ENCODE measurements at regions not wholly inside any gene's neighbourhood (a gene's known extent, or its start where the extent isn't known, plus 50 kb on each side); places are given as distances from the start of the nearest gene placed in this dataset.
"Not testable (repeated sequence)": the region's sequence is repeated elsewhere in the genome, so short reads cannot be mapped to it uniquely, and the experiment has no call there.

DNA sequence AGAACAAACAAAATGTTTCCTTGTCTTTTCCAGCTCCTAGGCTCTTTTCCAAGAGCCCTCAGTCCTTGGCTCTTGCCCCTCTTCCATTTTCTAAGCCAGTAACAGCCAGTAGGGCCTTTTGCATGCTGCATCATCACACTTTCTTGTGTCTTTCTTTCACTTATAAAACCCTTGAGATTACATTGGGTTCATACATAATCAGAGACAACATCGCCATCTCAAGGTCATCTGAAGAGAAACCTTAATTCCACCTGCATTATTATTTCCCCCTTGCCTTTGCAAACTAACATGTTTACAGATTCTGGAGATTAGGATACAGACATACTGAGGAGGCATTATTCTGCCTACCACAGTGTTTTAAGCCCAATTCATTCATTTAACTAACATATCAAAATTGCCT lies 697.3 kb downstream of the TRIB2 start:
- 57% methylated on average over 1 of the region's 1 CpG for WGBS (ENCODE audit: insufficient coverage, low coverage, low lambda C conversion rate, missing lambda C conversion rate)
- intact Hi-C loops (cut with DNase I), result no loop called here
- H3K4me3 ChIP-seq, result no peak overlapping the region
- H3K9me3 ChIP-seq, result no peaks in the 10 kb centered on the region
- H3K36me3 ChIP-seq, result no peaks in the 10 kb centered on the region
- ATAC-seq (no peak), DNase-seq (no peak)
- H3K27ac ChIP-seq, result no peak overlapping the region
- H3K4me1 ChIP-seq, result no peaks in the 10 kb centered on the region
- no peak for TF ChIP-seq POLR2A (IDR thresholded peaks at IDR 0.05)
- TF ChIP-seq, protein P1, sequence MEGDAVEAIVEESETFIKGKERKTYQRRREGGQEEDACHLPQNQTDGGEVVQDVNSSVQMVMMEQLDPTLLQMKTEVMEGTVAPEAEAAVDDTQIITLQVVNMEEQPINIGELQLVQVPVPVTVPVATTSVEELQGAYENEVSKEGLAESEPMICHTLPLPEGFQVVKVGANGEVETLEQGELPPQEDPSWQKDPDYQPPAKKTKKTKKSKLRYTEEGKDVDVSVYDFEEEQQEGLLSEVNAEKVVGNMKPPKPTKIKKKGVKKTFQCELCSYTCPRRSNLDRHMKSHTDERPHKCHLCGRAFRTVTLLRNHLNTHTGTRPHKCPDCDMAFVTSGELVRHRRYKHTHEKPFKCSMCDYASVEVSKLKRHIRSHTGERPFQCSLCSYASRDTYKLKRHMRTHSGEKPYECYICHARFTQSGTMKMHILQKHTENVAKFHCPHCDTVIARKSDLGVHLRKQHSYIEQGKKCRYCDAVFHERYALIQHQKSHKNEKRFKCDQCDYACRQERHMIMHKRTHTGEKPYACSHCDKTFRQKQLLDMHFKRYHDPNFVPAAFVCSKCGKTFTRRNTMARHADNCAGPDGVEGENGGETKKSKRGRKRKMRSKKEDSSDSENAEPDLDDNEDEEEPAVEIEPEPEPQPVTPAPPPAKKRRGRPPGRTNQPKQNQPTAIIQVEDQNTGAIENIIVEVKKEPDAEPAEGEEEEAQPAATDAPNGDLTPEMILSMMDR (IDR thresholded peaks at IDR 0.05), result no peak
- no peaks in the 10 kb centered on the region for H3K27me3 ChIP-seq

- H3K4me1 ChIP-seq, result no peaks in the 10 kb centered on the region
- ATAC-seq (no peak), DNase-seq (no peak)
- H3K27me3 ChIP-seq, result no peaks in the 10 kb centered on the region
- H3K36me3 ChIP-seq, result no peaks in the 10 kb centered on the region
- no peak for TF ChIP-seq POLR2A (IDR thresholded peaks at IDR 0.05)
- TF ChIP-seq, protein P1 (IDR thresholded peaks at IDR 0.05), result no peak
- no peak overlapping the region for H3K27ac ChIP-seq
- 17% methylated on average over 2 of the region's 2 CpGs for WGBS (ENCODE audit: insufficient coverage, low coverage, low lambda C conversion rate, missing lambda C conversion rate)
- no peaks in the 10 kb centered on the region for H3K9me3 ChIP-seq
- H3K4me3 ChIP-seq, result no peak overlapping the region
- intact Hi-C loops (cut with DNase I), result no loop called here
These were observed 698.2 kb downstream of the TRIB2 start for GRCh38 chr2:13414897-13415296.

- Histone ChIP-seq H3K4me3 (no peak overlapping the region), H3K4me1 (no peaks in the 10 kb centered on the region), H3K27me3 (no peaks in the 10 kb centered on the region), H3K27ac (no peak overlapping the region), H3K36me3 (no peaks in the 10 kb centered on the region), H3K9me3 (no peaks in the 10 kb centered on the region)
- intact Hi-C loops (cut with DNase I), result no loop called here
- TF ChIP-seq, protein P1 (IDR thresholded peaks at IDR 0.05), result no peak
- no peak for TF ChIP-seq POLR2A (IDR thresholded peaks at IDR 0.05)
- WGBS (ENCODE audit: insufficient coverage, low coverage, low lambda C conversion rate, missing lambda C conversion rate), result 67% methylated on average over 7 of the region's 7 CpGs
- DNase-seq (no peak), ATAC-seq (no peak)
These were observed 717.2 kb downstream of the TRIB2 start for GRCh38 chr2:13433954-13434353.

DNA sequence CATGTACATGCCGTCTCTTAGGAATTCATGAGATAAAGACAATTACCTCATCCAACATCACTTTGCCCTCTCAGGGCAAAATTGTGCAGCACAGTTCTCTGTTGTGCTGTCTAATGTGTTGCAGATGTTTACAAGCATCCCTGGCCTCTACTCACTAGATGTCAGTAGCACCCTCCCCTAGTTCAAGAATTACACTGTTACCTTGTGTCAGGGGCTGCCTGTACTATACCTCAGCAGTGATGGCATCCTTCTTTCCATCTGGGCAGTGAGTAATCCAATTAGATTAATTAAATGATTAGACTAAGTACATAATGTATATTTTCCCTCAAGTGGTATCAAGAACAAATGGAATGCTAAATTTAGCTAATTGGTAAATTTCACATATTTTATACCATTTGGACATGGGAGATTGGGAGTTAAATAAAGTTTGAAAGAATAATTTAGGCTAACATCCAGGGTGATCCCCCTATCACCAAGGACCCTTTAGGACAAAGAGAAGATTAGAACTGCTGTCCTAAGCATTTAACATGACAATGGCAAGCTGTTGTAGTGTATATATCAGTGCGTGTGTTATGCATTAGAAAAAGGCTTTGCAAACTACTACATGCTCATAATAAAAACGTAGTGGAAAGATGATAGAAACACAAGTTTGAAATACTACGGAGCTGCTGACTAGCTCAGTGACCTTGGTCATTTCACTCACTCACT lies 727.0 kb downstream of the TRIB2 start:
- intact Hi-C loops (cut with DNase I); H3K36me3 ChIP-seq; H3K27me3 ChIP-seq; H3K27ac ChIP-seq; DNase-seq; H3K4me3 ChIP-seq; H3K9me3 ChIP-seq; ATAC-seq; H3K4me1 ChIP-seq: not testable (repeated sequence)
- WGBS (ENCODE audit: insufficient coverage, low coverage, low lambda C conversion rate, missing lambda C conversion rate), result 18% methylated on average over 4 of the region's 4 CpGs

DNA sequence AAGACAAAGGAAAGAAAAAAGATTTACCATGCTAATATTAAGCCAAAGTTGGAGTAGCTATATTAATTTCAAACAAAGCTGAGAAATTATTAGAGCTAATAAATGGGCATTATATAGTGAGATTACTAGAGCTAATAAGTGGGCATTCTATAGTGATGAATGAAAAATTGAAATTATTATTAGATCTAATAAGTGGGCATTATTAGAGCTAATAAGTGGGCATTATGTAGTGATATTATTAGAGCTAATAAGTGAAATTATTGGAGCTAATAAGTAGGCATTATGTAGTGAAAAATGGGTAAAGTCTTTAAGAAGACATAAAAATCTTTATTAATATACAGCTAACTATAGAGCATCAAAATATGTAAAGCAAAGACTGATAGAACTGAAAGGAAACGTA lies 745.7 kb downstream of the TRIB2 start:
- DNase-seq (no peak), ATAC-seq (no peak)
- H3K27ac ChIP-seq, result no peak overlapping the region

More for the DNA sequence above, 745.7 kb downstream of the TRIB2 start:
- Histone ChIP-seq H3K4me3 (no peak overlapping the region), H3K27me3 (no peaks in the 10 kb centered on the region), H3K36me3 (no peaks in the 10 kb centered on the region), H3K9me3 (no peaks in the 10 kb centered on the region), H3K4me1 (no peaks in the 10 kb centered on the region)
- 32% methylated on average over 1 of the region's 1 CpG for WGBS (ENCODE audit: insufficient coverage, low coverage, low lambda C conversion rate, missing lambda C conversion rate)
- intact Hi-C loops (cut with DNase I), result no loop called here
- TF ChIP-seq, protein P1 (IDR thresholded peaks at IDR 0.05), result no peak
- TF ChIP-seq POLR2A (IDR thresholded peaks at IDR 0.05), result no peak

All from right lobe of liver (tissue), 6 donors.